ACC112 (cell line): ENCODE measurements at regions not wholly inside any gene's neighbourhood (a gene's known extent, or its start where the extent isn't known, plus 50 kb on each side); places are given as distances from the start of the nearest gene placed in this dataset.

ENCODE experiments used
- H2AFZ ChIP-seq: fragments of 200-600 bp; sonication (generic); one replicate; pipeline ENCODE4 v1.6.0; 2017; ENCODE audit warnings: antibody characterized with exemption, low read length; ENCODE audit not compliant: unreplicated experiment
- H3K27ac ChIP-seq: fragments of 200-600 bp; sonication (generic); 2 replicates; pipeline ENCODE4 v1.5.1; 2014; ENCODE audit warnings: low read depth, mild to moderate bottlenecking, antibody characterized with exemption, low read length, moderate library complexity
- H3K27me3 ChIP-seq: fragments of 200-600 bp; sonication (generic); 2 replicates; pipeline ENCODE4 v1.6.1; 2014; ENCODE audit warnings: mild to moderate bottlenecking, antibody characterized with exemption, low read length, moderate library complexity, mixed read lengths; ENCODE audit not compliant: insufficient read depth
- H3K36me3 ChIP-seq: fragments of 200-600 bp; sonication (generic); 2 replicates; pipeline ENCODE4 v1.6.1; 2016; ENCODE audit warnings: mild to moderate bottlenecking, antibody characterized with exemption, low read length, moderate library complexity, mixed read lengths; ENCODE audit not compliant: insufficient read depth
- H3K4me1 ChIP-seq: fragments of 200-600 bp; sonication (generic); one replicate; pipeline ENCODE4 v1.6.1; 2016; ENCODE audit warnings: low read length, mixed read lengths; ENCODE audit not compliant: insufficient read depth, unreplicated experiment, control insufficient read depth
- H3K4me3 ChIP-seq: fragments of 200-600 bp; sonication (generic); 2 replicates; pipeline ENCODE4 v1.5.1; 2014; ENCODE audit warnings: mild to moderate bottlenecking, low read depth, low read length
- H3K79me2 ChIP-seq: fragments of 200-600 bp; sonication (generic); one replicate; pipeline ENCODE4 v1.6.0; 2016; ENCODE audit warnings: low read length; ENCODE audit not compliant: control insufficient read depth, unreplicated experiment, insufficient read depth

- no peaks in the 10 kb centered on the region for H3K36me3 ChIP-seq
- no peak overlapping the region for H3K4me3 ChIP-seq
- H3K79me2 ChIP-seq = no peaks in the 10 kb centered on the region
- peaks cover 13% of the 10 kb centered on the region for H3K4me1 ChIP-seq
- no peak overlapping the region for H3K27ac ChIP-seq
- peaks cover 24% of the 10 kb centered on the region; the same call in 1 of the 2 replicates for H3K27me3 ChIP-seq
- H2AFZ ChIP-seq = no peak overlapping the region
Observed at GRCh38 chr11:100557830-100558611, 129.1 kb upstream of the ARHGAP42 start.

GRCh38 chr11:100560606-100561005 lies 126.5 kb upstream of the ARHGAP42 start:
- no peak overlapping the region for H3K27ac ChIP-seq
- no peaks in the 10 kb centered on the region for H3K79me2 ChIP-seq
- H2AFZ ChIP-seq = no peak overlapping the region
- H3K4me3 ChIP-seq = no peak overlapping the region
- H3K36me3 ChIP-seq = no peaks in the 10 kb centered on the region
- peaks cover 13% of the 10 kb centered on the region for H3K4me1 ChIP-seq
- peaks cover 14% of the 10 kb centered on the region; the same call in 1 of the 2 replicates for H3K27me3 ChIP-seq

GRCh38 chr11:100561323-100561722 lies 125.8 kb upstream of the ARHGAP42 start:
- Histone ChIP-seq H3K4me1 (peaks cover 13% of the 10 kb centered on the region), H3K36me3 (no peaks in the 10 kb centered on the region), H3K4me3 (no peak overlapping the region), H3K79me2 (no peaks in the 10 kb centered on the region), H3K27me3 (peaks cover 7% of the 10 kb centered on the region; the same call in 1 of the 2 replicates), H2AFZ (no peak overlapping the region), H3K27ac (no peak overlapping the region)

GRCh38 chr11:100562128-100562527 lies 125.0 kb upstream of the ARHGAP42 start:
- Histone ChIP-seq H3K27me3 (no peaks in the 10 kb centered on the region), H2AFZ (no peak overlapping the region), H3K27ac (no peak overlapping the region), H3K36me3 (no peaks in the 10 kb centered on the region), H3K79me2 (no peaks in the 10 kb centered on the region), H3K4me1 (peaks cover 13% of the 10 kb centered on the region), H3K4me3 (no peak overlapping the region)

GRCh38 chr11:100563541-100564280 lies 123.4 kb upstream of the ARHGAP42 start:
- no peaks in the 10 kb centered on the region for H3K27me3 ChIP-seq
- H3K36me3 ChIP-seq = no peaks in the 10 kb centered on the region
- no peak overlapping the region for H3K4me3 ChIP-seq
- H2AFZ ChIP-seq = no peak overlapping the region
- peaks cover 13% of the 10 kb centered on the region for H3K4me1 ChIP-seq
- H3K79me2 ChIP-seq = no peaks in the 10 kb centered on the region
- no peak overlapping the region for H3K27ac ChIP-seq

GRCh38 chr11:100573911-100574513 lies 113.1 kb upstream of the ARHGAP42 start:
- Histone ChIP-seq H3K27me3 (peaks cover 5% of the 10 kb centered on the region; the same call in 1 of the 2 replicates), H3K4me3 (no peak overlapping the region), H3K27ac (no peak overlapping the region), H3K36me3 (no peaks in the 10 kb centered on the region), H3K4me1 (peaks cover 21% of the 10 kb centered on the region), H3K79me2 (no peaks in the 10 kb centered on the region), H2AFZ (no peak overlapping the region)

GRCh38 chr11:100574894-100575769 lies 112.0 kb upstream of the ARHGAP42 start:
- Histone ChIP-seq H3K36me3 (no peaks in the 10 kb centered on the region), H2AFZ (no peak overlapping the region)

GRCh38 chr11:100575860-100576717 lies 111.0 kb upstream of the ARHGAP42 start:
- Histone ChIP-seq H3K4me1 (peaks cover 22% of the 10 kb centered on the region), H3K79me2 (no peaks in the 10 kb centered on the region), H3K27me3 (no peaks in the 10 kb centered on the region; the same call in 1 of the 2 replicates), H3K4me3 (no peak overlapping the region), H3K27ac (no peak overlapping the region), H3K36me3 (no peaks in the 10 kb centered on the region), H2AFZ (no peak overlapping the region)

More at GRCh38 chr11:100574894-100575769, 112.0 kb upstream of the ARHGAP42 start:
- Histone ChIP-seq H3K4me1 (peaks cover 22% of the 10 kb centered on the region), H3K27ac (no peak overlapping the region), H3K4me3 (no peak overlapping the region), H3K79me2 (no peaks in the 10 kb centered on the region), H3K27me3 (peaks cover 2% of the 10 kb centered on the region; the same call in 1 of the 2 replicates)

GRCh38 chr11:100576718-100577021 lies 110.4 kb upstream of the ARHGAP42 start:
- Histone ChIP-seq H3K79me2 (no peaks in the 10 kb centered on the region), H3K36me3 (no peaks in the 10 kb centered on the region), H3K4me3 (no peak overlapping the region), H2AFZ (no peak overlapping the region), H3K27me3 (no peaks in the 10 kb centered on the region; the same call in 1 of the 2 replicates), H3K27ac (no peak overlapping the region), H3K4me1 (peaks cover 22% of the 10 kb centered on the region)
